OCI-M2 (cell line): ENCODE measurements at regions not wholly inside any gene's neighbourhood (a gene's known extent, or its start where the extent isn't known, plus 50 kb on each side); places are given as distances from the start of the nearest gene placed in this dataset.

Experiments used
- DNase-seq: peaks from one replicate; lab custom pipeline; 2025; ENCODE audit not compliant: unreplicated experiment; lab: John Stamatoyannopoulos, UW

DNA sequence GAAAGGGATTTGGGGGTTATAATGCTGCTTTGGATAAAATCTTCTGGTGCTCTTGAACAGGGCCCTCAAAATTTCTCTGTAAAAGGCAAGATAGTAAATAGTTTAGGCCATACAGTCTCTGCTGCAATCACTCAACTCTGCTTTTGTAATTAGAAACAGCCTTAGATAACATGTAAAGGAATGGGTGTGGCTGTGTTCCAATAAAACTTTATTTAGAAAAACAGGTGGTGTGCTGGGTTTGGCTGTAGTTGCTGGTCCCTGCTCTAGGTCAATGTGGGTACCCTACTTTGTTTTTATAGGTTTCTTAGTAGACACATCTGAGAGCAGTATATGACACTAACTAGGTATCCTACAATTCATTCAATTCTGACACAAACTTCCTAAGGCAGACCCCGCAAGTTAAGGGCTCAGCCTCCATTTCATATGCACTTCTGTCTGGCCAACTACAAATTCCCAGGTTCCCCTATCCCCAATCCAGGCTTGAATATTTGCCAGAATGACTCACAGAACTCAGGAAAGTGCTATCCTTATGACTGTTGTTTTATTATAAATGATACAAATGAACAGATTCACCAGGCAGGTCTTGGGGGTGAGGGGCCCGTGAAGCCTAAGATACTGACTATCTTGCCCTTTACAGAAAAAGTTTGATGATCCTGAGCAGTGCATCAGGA lies 349.9 kb downstream of the RPS24 start:
- no peak for DNase-seq

DNA sequence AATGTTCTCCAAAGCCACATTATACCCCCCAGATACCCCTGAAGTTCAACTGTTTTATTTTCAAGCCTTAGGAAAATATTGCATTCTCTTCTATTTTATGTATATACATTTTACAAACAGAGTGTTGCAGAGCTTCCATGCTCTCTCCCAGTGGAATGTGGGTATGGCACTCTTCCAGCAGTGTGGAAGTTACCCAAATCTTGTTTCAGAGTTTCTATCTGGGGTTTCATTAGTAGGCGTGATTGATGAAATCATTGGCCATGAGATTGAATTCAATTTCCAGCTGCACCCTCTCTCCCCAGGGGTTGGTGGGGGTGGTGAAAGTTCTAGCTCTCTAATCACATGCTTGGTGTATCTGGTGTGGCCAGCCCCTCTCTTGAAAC lies 350.4 kb downstream of the RPS24 start:
- DNase-seq, result no peak

DNA sequence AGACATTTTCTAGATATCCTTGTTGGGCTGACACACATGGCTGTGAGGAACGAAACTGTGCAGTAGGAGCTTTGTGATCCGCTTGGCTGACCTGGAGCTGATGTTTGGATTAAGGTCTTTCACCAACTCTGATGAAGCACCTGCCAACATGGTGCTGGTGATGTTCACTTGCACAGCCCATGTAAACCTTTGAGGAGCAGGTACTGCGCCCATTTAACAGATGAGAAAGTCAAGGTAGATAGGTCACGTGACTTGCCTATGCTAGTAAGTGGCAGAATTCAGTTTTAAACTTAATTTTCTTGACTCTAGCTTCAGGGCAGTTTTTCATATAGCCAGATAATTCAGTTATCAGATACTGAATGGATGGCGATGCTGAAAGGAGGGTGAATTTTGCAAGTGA lies 351.9 kb downstream of the RPS24 start:
- DNase-seq, result no peak

DNA sequence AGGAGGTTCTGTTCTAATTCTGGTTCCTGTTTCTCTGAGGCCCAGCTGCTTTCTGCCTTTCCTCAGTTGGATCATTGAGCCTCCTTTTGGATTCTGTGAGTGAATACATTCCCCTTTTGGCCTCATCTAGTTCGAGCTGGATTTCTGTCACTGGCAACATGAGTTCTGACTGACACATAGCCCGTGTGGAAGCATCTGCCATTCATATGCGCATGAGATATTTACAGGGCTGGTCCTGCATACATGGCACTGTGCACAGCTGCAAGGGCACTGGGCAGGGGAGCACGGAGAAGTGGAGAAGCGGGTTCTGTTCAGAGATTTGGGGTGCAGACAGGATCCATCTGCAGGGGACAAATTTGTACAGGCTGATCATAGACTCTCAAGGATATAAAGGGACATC lies 352.8 kb downstream of the RPS24 start:
- no peak for DNase-seq

DNA sequence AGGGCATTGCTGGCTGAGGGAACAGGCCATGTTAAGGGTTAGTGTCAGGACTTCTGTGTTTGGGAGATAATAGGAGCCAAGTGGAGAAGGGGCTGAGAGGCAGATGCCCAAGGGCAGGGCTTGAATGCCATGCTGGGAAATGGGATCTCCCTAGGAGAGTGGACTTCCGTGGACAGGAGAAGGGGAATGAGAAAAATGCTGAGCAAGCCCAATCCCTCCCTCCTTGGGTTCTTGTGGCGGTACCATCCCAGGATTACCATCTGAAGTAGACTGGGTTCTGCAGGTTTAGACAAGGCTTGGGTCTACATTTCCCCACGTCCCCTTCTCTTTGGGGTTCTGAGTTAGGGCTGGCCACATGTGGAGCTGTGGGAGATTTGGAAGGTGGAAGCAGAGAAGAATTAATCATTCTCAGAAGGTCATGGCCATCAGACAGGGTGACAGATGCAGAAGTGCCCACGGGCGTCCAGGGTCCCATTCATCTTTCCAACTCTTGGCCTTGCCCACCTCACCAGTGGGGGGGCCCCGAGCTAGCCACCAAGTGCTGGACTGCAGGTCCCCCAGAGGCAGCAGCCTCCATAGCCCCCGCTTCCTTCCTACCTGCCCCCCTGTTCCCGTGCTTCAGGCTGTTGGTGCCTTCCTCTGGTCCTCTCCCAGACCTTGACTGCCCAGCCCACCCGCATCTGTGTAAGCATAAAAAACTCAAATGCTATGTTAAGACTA lies 354.8 kb downstream of the RPS24 start:
- DNase-seq, result no peak

DNA sequence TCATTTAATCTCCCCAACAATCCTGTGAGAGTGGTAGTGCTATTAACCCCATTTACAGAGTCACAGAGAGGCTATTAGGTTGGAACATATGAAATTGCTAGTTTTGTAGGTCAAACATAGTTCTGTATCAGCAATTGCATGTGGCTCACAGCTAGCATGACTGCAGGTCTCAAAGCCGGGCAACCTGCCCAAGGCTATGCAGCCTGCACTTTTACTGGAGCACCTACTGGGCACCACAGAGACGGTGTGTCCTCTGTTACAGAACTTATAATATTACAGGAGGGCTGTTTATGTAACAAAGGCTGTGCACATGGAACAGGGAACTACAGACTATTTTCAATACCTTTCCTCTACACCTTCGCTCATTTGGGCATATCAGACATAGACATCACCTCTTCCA lies 355.8 kb downstream of the RPS24 start:
- no peak for DNase-seq

DNA sequence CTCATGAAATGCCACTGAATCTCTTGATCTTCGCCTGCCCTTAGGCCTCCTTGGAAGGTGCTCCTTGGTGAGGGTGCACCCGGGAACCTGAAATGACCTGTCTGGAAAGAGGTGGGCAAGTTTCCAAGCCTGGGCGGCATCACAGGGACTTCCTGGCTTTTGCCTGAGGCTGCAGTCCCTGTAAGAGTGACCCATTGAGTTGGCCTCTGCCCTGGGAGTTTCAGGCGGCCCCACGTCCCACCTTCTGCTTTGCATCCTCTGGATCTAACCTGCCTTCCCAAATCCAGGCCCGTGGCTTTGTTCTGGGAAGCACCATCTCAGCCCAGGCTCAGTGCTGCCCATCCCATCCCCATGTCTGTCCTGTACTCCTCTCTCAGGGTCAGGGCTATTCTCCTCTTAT lies 356.4 kb downstream of the RPS24 start:
- DNase-seq, result no peak

DNA sequence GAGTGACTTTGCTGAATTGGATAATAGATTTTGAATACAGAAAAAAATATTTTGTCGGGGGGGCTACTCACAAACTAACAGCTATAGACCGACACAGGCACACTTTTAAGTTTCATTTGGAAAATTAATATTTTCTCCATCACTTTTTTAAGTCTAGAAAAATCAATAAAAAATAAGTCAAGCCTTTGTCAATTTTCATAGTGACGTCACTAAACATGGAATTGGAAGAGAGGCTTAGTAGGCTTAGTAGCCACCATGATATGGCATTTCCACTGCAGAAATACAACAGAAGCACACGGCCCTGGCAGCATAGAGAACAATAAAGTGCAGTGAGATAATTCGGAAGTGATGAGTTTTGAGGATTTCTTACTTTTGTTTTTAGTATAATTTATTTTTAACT lies 357.2 kb downstream of the RPS24 start:
- no peak for DNase-seq

DNA sequence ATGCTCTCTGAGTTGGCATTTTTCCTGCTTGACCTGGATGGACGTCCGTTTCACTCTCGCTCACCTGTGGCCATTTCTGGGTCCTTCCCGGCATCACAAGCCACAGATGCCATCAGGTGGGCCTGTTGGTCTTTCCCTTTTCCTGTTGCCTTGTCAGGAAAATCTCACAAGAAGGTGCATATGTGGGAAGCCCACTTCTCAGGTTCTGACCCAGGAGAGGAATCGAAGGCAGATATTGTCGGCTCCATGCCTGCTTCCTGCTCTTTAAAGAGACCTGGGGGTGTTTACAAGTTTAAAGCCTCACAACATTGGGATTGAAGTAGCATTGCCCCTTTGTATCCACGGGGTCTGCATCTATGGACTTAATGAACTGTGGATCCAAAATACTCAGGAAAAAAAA lies 357.9 kb downstream of the RPS24 start:
- no peak for DNase-seq

DNA sequence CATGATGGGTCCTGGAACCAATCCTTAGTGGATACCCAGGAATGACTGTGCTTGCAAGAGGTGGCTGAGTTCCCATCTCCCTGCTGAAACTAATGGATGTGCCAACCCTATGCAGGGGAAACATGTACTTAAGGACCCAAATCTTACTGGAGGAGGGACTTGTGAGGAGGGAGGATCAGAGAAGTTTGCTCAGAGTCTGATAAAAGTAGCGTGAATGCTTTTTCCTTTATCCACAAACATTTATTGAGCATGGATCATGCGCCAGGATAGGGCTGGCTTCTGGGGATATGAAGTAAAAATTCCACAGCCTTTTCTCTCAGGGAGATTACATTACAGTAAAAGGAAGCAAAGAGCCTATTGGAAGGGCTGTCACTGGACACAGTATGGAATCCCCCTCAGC lies 358.5 kb downstream of the RPS24 start:
- DNase-seq, result no peak

DNA sequence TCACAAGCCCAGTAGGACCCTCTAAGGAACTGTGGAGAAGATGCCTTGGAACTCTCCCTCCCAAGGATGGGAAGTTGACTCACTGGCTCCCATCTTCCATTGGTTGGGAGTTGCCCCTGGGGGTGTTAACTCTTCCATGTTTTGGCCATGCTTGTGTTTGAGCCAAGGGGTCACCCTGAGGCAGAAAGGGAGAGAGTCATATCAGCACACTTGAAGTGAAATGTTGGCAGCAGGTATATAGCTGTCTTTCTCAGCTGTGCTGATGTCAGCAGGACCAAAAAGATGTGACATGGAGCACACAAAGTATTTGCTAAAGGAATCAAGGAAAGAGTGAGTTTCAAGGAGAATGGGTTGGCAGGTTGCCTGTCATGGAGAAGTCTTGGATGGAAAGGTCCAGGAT lies 359.4 kb downstream of the RPS24 start:
- no peak for DNase-seq

DNA sequence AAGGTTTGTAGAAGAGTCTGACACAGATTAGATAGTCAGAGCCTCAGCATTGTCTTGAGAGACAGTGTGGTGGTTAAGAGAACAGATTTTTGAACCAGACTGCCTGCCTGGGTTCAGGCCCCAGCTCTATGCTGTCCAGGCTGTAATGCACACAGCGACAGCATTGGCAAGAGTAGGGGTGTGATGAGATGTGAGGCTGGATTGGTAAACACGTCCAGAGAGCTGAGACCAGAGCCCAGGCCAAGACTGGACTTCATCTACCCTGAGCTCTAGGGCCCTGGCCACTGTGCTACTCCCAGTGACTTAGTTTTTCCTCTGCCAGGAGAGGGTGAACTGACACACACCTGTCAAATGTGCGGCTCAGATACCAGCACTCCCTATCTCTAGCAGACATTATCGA lies 360.4 kb downstream of the RPS24 start:
- DNase-seq, result no peak

DNA sequence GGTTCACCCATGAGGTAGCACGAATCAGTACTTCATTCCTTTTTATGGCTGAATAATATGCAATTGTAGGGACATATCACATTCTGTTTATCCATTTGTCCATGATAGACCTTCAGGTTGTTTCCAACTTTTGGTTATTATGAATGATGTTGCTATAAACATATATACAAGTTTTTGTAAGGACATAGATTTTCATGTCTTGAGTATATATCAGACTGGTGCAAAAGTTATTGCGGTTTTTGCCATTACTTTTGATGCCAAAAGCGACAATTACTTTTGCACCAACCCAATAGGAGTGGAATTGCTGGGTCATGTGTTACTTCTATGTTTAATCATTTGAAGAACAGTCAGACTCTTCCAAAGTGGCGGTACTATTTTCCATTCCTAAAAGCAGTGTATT lies 361.5 kb downstream of the RPS24 start:
- DNase-seq, result no peak

DNA sequence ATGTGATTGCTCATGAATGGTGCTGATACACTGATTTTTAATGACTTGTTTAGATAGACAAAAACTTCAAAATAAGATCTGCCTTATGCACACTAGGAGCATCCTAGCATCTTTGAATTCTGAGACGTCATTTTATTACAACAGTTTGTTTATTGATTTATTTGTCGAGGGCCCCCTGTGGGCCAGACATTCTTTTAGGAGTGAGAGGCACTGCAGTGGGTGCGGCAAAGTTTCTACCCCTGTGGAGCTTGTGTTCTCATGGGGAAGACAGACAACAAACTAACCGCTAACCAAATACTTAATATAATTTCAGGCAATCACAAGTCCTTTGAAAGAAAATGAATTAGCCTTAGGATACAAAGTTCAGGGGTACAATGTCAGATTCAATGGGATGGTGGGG lies 363.1 kb downstream of the RPS24 start:
- DNase-seq, result no peak

DNA sequence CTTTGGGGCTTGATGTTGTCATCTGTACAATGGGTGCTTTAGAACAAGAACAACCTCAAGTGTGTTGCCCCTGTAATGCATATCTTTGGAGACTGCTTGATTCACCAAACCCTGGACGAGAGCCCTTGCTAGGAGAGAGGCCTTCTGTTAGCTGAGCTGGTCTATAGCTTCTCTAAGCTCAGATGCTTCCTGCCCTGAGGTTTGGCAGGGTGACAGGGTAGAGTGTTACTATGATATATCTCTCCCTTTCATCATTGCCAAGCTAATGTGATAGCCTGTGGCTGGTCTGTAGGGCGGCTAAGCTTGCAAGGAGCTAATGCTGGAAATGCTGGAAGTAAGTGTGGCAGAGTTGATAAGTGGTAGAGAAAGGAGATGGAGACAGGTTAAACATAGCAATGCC lies 364.1 kb downstream of the RPS24 start:
- no peak for DNase-seq

DNA sequence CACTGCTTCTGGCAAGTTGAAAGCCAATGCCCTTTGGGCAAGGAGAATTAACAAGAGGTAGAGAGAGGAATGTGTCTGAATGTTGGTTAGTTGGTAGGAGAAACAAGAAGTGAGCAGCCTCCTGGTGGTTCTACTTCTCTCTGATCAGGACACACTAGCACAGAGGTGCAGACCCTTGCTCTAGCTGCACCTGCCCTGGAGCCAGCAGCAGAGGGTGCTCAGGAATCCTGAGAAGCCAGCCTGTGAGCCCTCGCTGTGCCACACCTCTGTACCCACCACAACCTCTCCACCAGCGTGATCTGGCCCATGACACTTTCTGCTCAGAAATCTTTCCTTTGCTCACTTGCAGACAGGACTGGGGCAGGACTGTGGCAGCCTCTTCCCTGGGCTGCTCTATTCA lies 364.7 kb downstream of the RPS24 start:
- DNase-seq, result no peak

DNA sequence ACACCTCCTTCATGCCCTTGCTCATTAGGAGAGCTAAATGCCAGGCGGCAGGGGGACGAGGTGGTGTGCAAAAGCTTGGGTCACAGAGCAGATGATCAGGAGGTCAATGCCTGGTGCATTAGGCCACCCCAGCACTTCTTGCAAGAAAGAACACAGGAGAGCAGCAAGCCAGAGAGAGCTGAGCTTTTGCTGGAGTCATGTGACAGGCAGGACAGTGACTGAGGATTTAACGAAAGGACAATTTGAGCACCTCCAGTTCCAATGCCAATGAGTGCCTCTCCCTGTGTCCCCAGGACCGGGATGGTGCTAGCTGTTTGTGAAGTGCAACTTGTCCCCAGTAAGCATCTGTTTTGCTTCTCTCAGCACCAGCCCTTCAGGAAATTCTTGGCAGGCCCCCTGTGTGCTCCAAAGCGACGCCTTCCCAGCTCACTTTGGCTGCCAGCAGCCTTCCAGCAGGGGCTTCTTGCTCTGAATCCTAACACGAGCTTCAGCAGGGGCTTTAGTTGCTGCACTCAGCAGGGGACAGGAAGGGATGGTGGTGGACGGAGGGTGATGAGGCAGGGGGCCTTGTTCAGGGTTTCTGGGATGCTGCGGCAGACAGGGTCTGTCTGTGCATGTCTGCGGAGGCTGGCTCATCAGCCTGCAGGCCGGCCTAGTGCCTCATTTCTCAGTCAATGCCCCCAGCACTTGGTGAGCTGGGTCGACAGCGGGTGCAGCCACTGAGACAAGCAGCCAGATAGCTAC lies 368.1 kb downstream of the RPS24 start:
- no peak for DNase-seq

DNA sequence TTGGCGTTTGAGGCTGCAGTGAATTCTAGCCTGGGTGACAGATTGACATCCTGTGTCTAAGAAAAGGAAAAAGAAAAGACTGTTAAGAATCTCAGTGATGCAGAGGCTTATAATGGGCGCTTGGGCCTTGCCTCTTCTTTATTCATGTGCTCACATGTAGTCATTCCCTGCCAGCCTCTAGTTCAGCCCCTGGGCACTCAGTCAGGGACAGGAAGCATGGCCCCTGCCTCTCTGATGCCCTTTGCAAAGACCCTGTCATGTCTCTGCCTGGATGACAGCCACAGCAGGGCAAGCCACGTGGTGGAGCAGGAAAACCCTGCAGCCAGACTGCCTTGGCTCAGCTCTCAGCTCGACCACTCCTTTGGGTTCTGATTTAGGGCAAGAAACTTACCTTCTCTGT lies 368.9 kb downstream of the RPS24 start:
- DNase-seq, result no peak

DNA sequence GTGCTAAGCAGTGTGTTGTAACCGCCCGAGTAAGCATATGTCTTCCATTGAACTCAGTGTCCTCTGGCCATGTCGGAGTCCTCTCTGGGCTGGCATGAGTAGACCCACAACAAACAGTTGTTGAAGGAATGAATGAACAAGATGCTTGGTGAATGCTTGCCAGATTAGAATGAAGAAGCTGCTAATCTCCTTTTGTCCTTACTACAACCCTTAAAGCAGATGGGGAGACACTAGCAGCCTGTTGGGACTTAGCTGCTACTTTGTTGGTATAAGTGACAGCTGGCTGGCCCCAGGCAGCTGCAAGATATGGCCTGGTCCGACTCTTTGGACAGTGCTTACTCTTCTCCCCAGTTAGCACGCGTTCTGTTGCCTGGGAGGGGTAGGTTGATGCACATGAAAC lies 370.1 kb downstream of the RPS24 start:
- no peak for DNase-seq

DNA sequence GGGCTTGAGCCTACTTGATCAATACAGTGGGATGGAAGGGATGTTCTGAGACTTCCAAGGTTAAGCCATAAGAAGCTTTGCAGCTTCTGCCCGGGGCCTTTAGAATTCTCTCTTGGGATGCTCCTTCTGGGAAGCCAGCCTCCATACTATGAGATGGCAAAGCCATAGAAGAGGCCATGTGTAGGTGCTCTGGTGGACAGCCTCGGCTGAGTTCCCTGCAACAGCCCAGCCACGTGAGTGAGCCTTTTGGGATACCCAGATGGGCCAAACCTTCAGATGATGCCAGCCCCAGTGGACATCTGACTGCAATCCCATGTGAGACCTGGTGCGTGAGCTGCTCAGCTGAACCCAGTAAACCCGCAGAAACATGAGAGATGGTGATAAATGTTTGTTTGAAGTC lies 370.6 kb downstream of the RPS24 start:
- no peak for DNase-seq

DNA sequence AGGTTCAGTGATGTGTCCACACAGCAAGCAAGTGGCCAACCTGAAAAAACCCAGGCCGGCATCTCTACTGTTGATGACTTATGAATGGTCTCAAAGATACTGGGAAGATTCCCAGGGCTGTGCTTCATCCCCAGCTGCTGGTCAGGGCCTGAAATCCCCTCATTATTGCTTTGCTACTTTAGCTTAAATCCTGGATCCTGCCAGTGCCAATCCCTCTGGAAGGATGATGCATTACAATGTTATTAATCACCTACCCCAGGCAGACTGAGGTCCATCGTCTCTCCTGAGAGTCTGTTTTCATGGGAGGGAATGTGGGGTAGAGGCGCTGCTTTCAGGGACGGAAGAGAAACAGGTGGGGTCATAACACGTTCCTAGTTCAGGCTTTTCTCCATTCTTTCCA lies 371.6 kb downstream of the RPS24 start:
- no peak for DNase-seq

DNA sequence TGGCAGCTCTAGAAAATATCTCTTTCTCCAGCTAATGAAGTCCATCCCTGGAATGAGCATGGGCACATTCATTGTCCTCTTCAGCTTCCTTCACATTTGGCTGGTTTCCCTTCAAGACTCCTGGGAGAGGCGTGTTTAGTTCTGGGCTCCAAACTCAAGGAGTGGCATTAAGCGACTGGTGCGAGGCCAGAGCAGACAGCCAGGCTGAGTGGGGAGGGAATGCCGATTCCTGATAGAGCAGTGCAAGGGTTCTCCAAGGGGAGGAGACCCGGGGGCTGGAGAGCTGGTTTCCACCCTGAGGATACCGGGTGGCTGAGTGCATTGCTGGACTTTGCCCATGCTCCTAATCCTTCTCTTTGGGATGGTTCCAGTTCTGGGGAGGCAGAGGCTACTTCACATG lies 372.1 kb downstream of the RPS24 start:
- no peak for DNase-seq

DNA sequence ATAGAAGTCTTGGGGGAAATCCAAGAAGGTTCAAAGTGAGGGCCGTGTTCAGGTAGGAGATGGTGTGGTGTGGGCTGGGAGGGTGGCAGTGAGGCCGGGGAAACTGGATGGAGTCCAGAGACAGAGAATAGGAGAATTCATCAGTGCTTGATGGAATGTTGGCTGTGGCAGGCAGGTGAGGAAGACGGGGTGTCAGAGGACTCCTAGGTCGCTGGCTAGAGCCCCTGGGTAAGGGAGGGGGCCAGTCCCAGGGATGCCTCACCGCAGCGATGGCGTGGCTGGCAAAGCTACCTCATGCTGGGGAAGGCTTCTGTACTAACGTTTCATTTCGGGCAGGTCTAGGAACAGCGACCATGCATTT lies 373.0 kb downstream of the RPS24 start:
- DNase-seq, result no peak
